Astrocyte of the spinal cord (primary cell): ENCODE measurements at regions not wholly inside any gene's neighbourhood (a gene's known extent, or its start where the extent isn't known, plus 50 kb on each side); places are given as distances from the start of the nearest gene placed in this dataset.

Experiments
- DNase-seq: peaks from one replicate; pipeline ENCODE4 v3.0.0; 2011; ENCODE audit warnings: low read depth, low spot score
- H3K4me3 ChIP-seq: 2 replicates; pipeline ENCODE4 v1.5.1; 2011; ENCODE audit warnings: low read depth, mild to moderate bottlenecking, low read length, moderate library complexity
- in situ Hi-C: cut with HindIII; loops from 2 replicates; pipeline ENCODE4 v1.10.0; 2017; ENCODE audit warnings: low sequenced_read_pairs
- TF ChIP-seq, protein P1 (sequence below): IDR thresholded peaks from 2 replicates; pipeline ENCODE4 v1.5.1; 2012; ENCODE audit warnings: low read depth, mild to moderate bottlenecking, low read length, inconsistent platforms

GRCh38 chr4:126479709-126480108 is 1153.0 kb upstream of the INTU start:
- no peak overlapping the region for H3K4me3 ChIP-seq
- in situ Hi-C loops: no loop called here
- DNase-seq: no peak
- TF ChIP-seq, protein P1, sequence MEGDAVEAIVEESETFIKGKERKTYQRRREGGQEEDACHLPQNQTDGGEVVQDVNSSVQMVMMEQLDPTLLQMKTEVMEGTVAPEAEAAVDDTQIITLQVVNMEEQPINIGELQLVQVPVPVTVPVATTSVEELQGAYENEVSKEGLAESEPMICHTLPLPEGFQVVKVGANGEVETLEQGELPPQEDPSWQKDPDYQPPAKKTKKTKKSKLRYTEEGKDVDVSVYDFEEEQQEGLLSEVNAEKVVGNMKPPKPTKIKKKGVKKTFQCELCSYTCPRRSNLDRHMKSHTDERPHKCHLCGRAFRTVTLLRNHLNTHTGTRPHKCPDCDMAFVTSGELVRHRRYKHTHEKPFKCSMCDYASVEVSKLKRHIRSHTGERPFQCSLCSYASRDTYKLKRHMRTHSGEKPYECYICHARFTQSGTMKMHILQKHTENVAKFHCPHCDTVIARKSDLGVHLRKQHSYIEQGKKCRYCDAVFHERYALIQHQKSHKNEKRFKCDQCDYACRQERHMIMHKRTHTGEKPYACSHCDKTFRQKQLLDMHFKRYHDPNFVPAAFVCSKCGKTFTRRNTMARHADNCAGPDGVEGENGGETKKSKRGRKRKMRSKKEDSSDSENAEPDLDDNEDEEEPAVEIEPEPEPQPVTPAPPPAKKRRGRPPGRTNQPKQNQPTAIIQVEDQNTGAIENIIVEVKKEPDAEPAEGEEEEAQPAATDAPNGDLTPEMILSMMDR: no peak

DNA sequence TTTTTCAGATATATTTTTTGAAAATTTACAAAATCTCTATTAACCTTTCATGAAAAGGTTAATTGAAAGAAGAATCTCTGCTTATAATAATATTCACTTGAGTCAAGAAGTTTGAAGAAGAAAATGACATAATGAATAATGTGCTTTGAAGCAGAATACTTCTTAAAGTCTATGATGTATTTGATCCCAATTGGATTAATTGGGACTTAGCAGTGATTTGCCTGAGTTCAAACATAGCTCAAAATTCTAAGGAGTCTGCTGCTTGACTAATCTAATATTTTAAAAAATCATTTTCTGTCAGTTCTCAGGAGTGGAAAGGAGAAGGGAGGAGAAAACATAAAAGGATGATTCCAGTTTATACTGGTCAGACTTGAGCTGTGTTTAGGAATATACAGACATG is 1150.4 kb upstream of the INTU start:
- TF ChIP-seq, protein P1: no peak
- in situ Hi-C loops: no loop called here
- H3K4me3 ChIP-seq: no peak overlapping the region
- DNase-seq: no peak

GRCh38 chr4:126486377-126486776 is 1146.4 kb upstream of the INTU start:
- DNase-seq: no peak
- TF ChIP-seq, protein P1: no peak
- no peak overlapping the region for H3K4me3 ChIP-seq
- in situ Hi-C loops: no loop called here

- no peak overlapping the region for H3K4me3 ChIP-seq
- TF ChIP-seq, protein P1: no peak
- no peak for DNase-seq
- in situ Hi-C loops: no loop called here
Observed at GRCh38 chr4:126489826-126490463, 1142.8 kb upstream of the INTU start.

DNA sequence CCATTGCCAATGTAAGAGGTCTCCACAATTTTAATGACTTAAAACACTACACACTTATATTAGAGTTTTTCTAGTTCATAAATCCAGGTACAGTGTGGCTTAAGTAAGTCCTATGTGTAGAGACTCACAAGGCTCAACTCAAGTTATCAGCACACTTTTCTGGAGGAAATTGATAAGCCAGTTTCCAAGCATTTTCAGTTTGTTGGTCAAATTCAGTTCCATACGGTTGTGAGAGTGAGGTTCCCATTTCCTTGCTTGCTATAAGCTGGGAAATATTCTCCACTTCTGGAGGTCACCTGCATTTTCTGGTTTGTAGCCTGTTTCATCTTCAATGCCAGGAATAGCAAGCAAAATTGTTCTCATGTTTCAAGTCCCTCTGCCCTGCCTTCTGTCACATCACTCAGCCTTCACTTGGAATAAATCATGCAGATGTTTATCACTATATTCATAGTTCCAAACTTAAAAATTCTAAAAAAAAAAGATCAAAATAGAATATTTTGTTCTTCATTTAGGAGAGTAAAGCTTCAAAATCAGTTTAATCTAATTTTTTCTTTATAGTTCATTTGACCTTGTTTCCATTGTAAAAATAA is 1137.5 kb upstream of the INTU start:
- TF ChIP-seq, protein P1: no peak
- in situ Hi-C loops: no loop called here
- H3K4me3 ChIP-seq: no peak overlapping the region
- no peak for DNase-seq

DNA sequence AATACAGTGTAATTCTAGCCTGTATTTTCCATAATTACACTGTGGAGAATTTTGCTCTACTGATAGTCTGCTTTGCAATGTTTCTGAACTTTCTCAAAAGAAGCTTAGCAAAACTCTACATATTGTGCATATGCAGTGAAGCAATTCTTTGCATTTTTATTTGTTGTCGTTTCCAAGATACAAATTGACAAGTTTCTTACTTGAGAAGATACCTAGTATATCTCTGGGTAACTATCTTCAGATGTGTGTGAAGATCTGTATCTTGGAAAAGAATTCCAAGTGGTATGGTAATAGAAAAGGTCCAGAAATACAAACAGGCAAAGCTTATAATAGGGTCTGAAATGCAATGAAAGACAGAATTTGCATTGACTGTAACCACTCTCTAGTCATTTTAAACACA is 1119.8 kb upstream of the INTU start:
- DNase-seq: no peak
- no peak overlapping the region for H3K4me3 ChIP-seq
- TF ChIP-seq, protein P1: no peak
- in situ Hi-C loops: no loop called here
